CD1c-positive myeloid dendritic cell (primary cell): ENCODE measurements at regions not wholly inside any gene's neighbourhood (a gene's known extent, or its start where the extent isn't known, plus 50 kb on each side); places are given as distances from the start of the nearest gene placed in this dataset.
A peak's percentile ranks its signal among the peaks of the same experiment; 100 is the strongest.
"Not testable (repeated sequence)": the region's sequence is repeated elsewhere in the genome, so short reads cannot be mapped to it uniquely, and the experiment has no call there.

Experiments
- DNase-seq: peaks from one replicate; pipeline ENCODE4 v3.0.0-alpha.2; 2016; ENCODE audit errors: extremely low spot score

- DNase-seq: no peak
Measured at GRCh38 chr1:99361406-99361805, 97.1 kb downstream of the PLPPR4 start.

- DNase-seq: peak; percentile 6
Measured at GRCh38 chr1:99363531-99363930, 99.2 kb downstream of the PLPPR4 start.

- no peak for DNase-seq
Measured at GRCh38 chr1:99365141-99365540, 100.8 kb downstream of the PLPPR4 start.

- DNase-seq: no peak
Measured at GRCh38 chr1:99365545-99365944, 101.3 kb downstream of the PLPPR4 start.

GRCh38 chr1:99369154-99369553, 104.9 kb downstream of the PLPPR4 start:
- DNase-seq: no peak

- no peak for DNase-seq
Measured at GRCh38 chr1:99370476-99370875, 106.2 kb downstream of the PLPPR4 start.

GRCh38 chr1:99371413-99371812, 107.1 kb downstream of the PLPPR4 start:
- no peak for DNase-seq

- DNase-seq: peak; percentile 21
Measured at GRCh38 chr1:99374109-99374508, 109.8 kb downstream of the PLPPR4 start.

- not testable (repeated sequence) for DNase-seq
Measured at GRCh38 chr1:99374693-99375092, 110.4 kb downstream of the PLPPR4 start.

GRCh38 chr1:99384021-99384420, 119.7 kb downstream of the PLPPR4 start:
- no peak for DNase-seq

- DNase-seq: no peak
Measured at GRCh38 chr1:99385852-99386251, 121.6 kb downstream of the PLPPR4 start.

- no peak for DNase-seq
Measured at GRCh38 chr1:99396389-99396788, 132.1 kb downstream of the PLPPR4 start.

- DNase-seq: no peak
Measured at GRCh38 chr1:99397029-99397428, 132.7 kb downstream of the PLPPR4 start.

GRCh38 chr1:99397863-99398262, 133.6 kb downstream of the PLPPR4 start:
- DNase-seq: no peak

- DNase-seq: not testable (repeated sequence)
Measured at GRCh38 chr1:99401556-99401955, 137.3 kb downstream of the PLPPR4 start.

- not testable (repeated sequence) for DNase-seq
Measured at GRCh38 chr1:99404399-99404798, 140.1 kb downstream of the PLPPR4 start.

GRCh38 chr1:99405325-99405724, 141.0 kb downstream of the PLPPR4 start:
- DNase-seq: not testable (repeated sequence)

- DNase-seq: no peak
Measured at GRCh38 chr1:99407018-99407417, 142.7 kb downstream of the PLPPR4 start.

GRCh38 chr1:99424087-99424486, 159.8 kb downstream of the PLPPR4 start:
- DNase-seq: no peak

- no peak for DNase-seq
Measured at GRCh38 chr1:99429754-99430153, 165.5 kb downstream of the PLPPR4 start.

- no peak for DNase-seq
Measured at GRCh38 chr1:99438656-99439230, 174.5 kb downstream of the PLPPR4 start.

GRCh38 chr1:99439433-99440075, 175.3 kb downstream of the PLPPR4 start:
- no peak for DNase-seq

- DNase-seq: peak; percentile 10
Measured at GRCh38 chr1:99441299-99442095, 177.2 kb downstream of the PLPPR4 start.
